SW480 (cell line): ENCODE measurements at regions not wholly inside any gene's neighbourhood (a gene's known extent, or its start where the extent isn't known, plus 50 kb on each side); places are given as distances from the start of the nearest gene placed in this dataset.
"Not testable (repeated sequence)": the region's sequence is repeated elsewhere in the genome, so short reads cannot be mapped to it uniquely, and the experiment has no call there.

ENCODE experiments used
- DNase-seq: peaks from one replicate; pipeline ENCODE4 v3.0.0-alpha.2; 2016; ENCODE audit warnings: low spot score

GRCh38 chr16:47858333-47858982 lies 297.3 kb downstream of the ABCC12 start:
- DNase-seq: no peak

GRCh38 chr16:47855431-47855830 lies 300.4 kb downstream of the ABCC12 start:
- no peak for DNase-seq

GRCh38 chr16:47854737-47855136 lies 301.1 kb downstream of the ABCC12 start:
- DNase-seq: no peak

- no peak for DNase-seq
Observed at GRCh38 chr16:47852991-47853390, 302.8 kb downstream of the ABCC12 start.

GRCh38 chr16:47851146-47851545 lies 304.6 kb downstream of the ABCC12 start:
- no peak for DNase-seq

- no peak for DNase-seq
Observed at GRCh38 chr16:47849736-47850135, 306.1 kb downstream of the ABCC12 start.

- DNase-seq: no peak
Observed at GRCh38 chr16:47848421-47849109, 307.2 kb downstream of the ABCC12 start.

GRCh38 chr16:47847220-47847970 lies 308.4 kb downstream of the ABCC12 start:
- no peak for DNase-seq

- DNase-seq: no peak
Observed at GRCh38 chr16:47834485-47835024, 321.2 kb downstream of the ABCC12 start.

- DNase-seq: no peak
Observed at GRCh38 chr16:47833771-47834170, 322.0 kb downstream of the ABCC12 start.

GRCh38 chr16:47829850-47830600 lies 325.8 kb downstream of the ABCC12 start:
- DNase-seq: no peak

- no peak for DNase-seq
Observed at GRCh38 chr16:47826070-47826469, 329.7 kb downstream of the ABCC12 start.

- DNase-seq: no peak
Observed at GRCh38 chr16:47817048-47817447, 338.7 kb downstream of the ABCC12 start.

- no peak for DNase-seq
Observed at GRCh38 chr16:47816511-47816910, 339.3 kb downstream of the ABCC12 start.

GRCh38 chr16:47815655-47816054 lies 340.1 kb downstream of the ABCC12 start:
- DNase-seq: no peak

GRCh38 chr16:47811758-47812157 lies 344.0 kb downstream of the ABCC12 start:
- not testable (repeated sequence) for DNase-seq

GRCh38 chr16:47806309-47806847 lies 345.2 kb downstream of the PHKB start:
- DNase-seq: no peak

- DNase-seq: no peak
Observed at GRCh38 chr16:47787696-47788095, 326.6 kb downstream of the PHKB start.

- no peak for DNase-seq
Observed at GRCh38 chr16:47781673-47782072, 320.5 kb downstream of the PHKB start.

GRCh38 chr16:47780213-47780875 lies 319.2 kb downstream of the PHKB start:
- no peak for DNase-seq
